SK-N-SH (cell line): ENCODE measurements at regions not wholly inside any gene's neighbourhood (a gene's known extent, or its start where the extent isn't known, plus 50 kb on each side); places are given as distances from the start of the nearest gene placed in this dataset.

Experiments used
- CTCF ChIP-seq: fragments of 200-600 bp; sonication (generic); IDR thresholded peaks from 2 replicates; pipeline ENCODE4 v1.6.1; 2017; ENCODE audit warnings: antibody characterized with exemption, mild to moderate bottlenecking, moderate library complexity
- EP300 ChIP-seq, 2 experiments: IDR thresholded peaks; 2 replicates each; pipeline versions ENCODE4 v1.4.0 to v1.6.1; 2012; ENCODE audit warnings: borderline replicate concordance in 1 of 2, low read depth in 1 of 2, low read length in 1 of 2
- GABPA ChIP-seq: IDR thresholded peaks from 2 replicates; pipeline ENCODE4 v1.4.0; 2012; ENCODE audit warnings: low read depth, mild to moderate bottlenecking
- JUND ChIP-seq: IDR thresholded peaks from 2 replicates; pipeline ENCODE4 v1.4.0; 2012
- MEF2A ChIP-seq: IDR thresholded peaks from 2 replicates; pipeline ENCODE4 v1.4.0; 2012; ENCODE audit warnings: low read depth, borderline replicate concordance
- MXI1 ChIP-seq: IDR thresholded peaks from 2 replicates; pipeline ENCODE4 v1.6.1; 2012; ENCODE audit warnings: mild to moderate bottlenecking, low read depth, low read length, improper control_type of control experiment
- POLR2AphosphoS5 ChIP-seq: IDR thresholded peaks from 2 replicates; pipeline ENCODE4 v1.6.1; 2012; ENCODE audit warnings: low read depth, low read length
- RCOR1 ChIP-seq: fragments of 150-350 bp; IDR thresholded peaks from 2 replicates; pipeline ENCODE4 v1.6.1; 2017; ENCODE audit warnings: antibody characterized with exemption, low read length
- RFX5 ChIP-seq: IDR thresholded peaks from 2 replicates; pipeline ENCODE4 v1.6.1; 2012; ENCODE audit warnings: mild to moderate bottlenecking, improper control_type of control experiment, low read length
- SIN3A ChIP-seq: IDR thresholded peaks from 2 replicates; pipeline ENCODE4 v1.6.1; 2012; ENCODE audit warnings: low read depth, mild to moderate bottlenecking, low read length, moderate library complexity, borderline replicate concordance
- SMC3 ChIP-seq: IDR thresholded peaks from 2 replicates; pipeline ENCODE4 v1.6.1; 2012; ENCODE audit warnings: low read depth, low read length, improper control_type of control experiment
- TAF1 ChIP-seq: IDR thresholded peaks from 2 replicates; pipeline ENCODE4 v1.6.1; 2012; ENCODE audit warnings: low read depth, mild to moderate bottlenecking, low read length, moderate library complexity, borderline replicate concordance
- USF2 ChIP-seq: fragments of 150-350 bp; IDR thresholded peaks from 2 replicates; pipeline ENCODE4 v1.6.1; 2017; ENCODE audit warnings: antibody characterized with exemption, low read length, low read depth, borderline replicate concordance

- TF ChIP-seq SIN3A: no peak
- no peak for TF ChIP-seq POLR2AphosphoS5
- no peak for TF ChIP-seq USF2
- no peak for TF ChIP-seq MEF2A
- TF ChIP-seq CTCF: no peak
- TF ChIP-seq TAF1: no peak
- no peak for TF ChIP-seq EP300 (IDR thresholded peaks at IDR 0.05; ENCODE audit: borderline replicate concordance in 1 of 2, low read depth in 1 of 2, low read length in 1 of 2)
- no peak for TF ChIP-seq SMC3
- TF ChIP-seq JUND: no peak
- no peak for TF ChIP-seq GABPA
- no peak for TF ChIP-seq MXI1
- no peak for TF ChIP-seq RFX5
- no peak for TF ChIP-seq RCOR1
Measured at GRCh38 chr3:198113206-198114053, 153.4 kb downstream of the LMLN start.
